Left lung (tissue), 4 donors: ENCODE measurements at regions not wholly inside any gene's neighbourhood (a gene's known extent, or its start where the extent isn't known, plus 50 kb on each side); places are given as distances from the start of the nearest gene placed in this dataset.
A peak's percentile ranks its signal among the peaks of the same experiment; 100 is the strongest.

Experiments used
- ATAC-seq: fragments of 200-7000 bp; cut with Tn5 transposase; one replicate; pipeline ENCODE4 v1.9.1; 2020; ENCODE audit warnings: moderate library complexity
- DNase-seq, 4 donors: peaks; one replicate each; pipeline ENCODE4 v3.0.0-alpha.2; 2013 to 2020
- H3K27ac ChIP-seq, 2 donors: fragments of 200-600 bp; sonication (generic) in 1 of 2; one replicate each; pipeline versions ENCODE4 v1.5.0 to v1.8.0; 2020 to 2021
- H3K27me3 ChIP-seq, 2 donors: fragments of 200-600 bp; sonication (generic) in 1 of 2; one replicate each; pipeline versions ENCODE4 v1.5.0 to v1.8.0; 2020 to 2021
- H3K36me3 ChIP-seq, 2 donors: fragments of 200-600 bp; sonication (generic) in 1 of 2; one replicate each; pipeline versions ENCODE4 v1.5.0 to v1.8.0; 2020 to 2021
- H3K4me1 ChIP-seq, 2 donors: fragments of 200-600 bp; one replicate each; pipeline ENCODE4 v1.8.0; 2021
- H3K4me3 ChIP-seq, 2 donors: fragments of 200-600 bp; sonication (generic) in 1 of 2; one replicate each; pipeline versions ENCODE4 v1.5.0 to v1.8.0; 2020 to 2021; ENCODE audit warnings: mild to moderate bottlenecking in 1 of 2
- H3K9me3 ChIP-seq, 2 donors: fragments of 200-600 bp; sonication (generic) in 1 of 2; one replicate each; pipeline versions ENCODE4 v1.5.0 to v1.8.0; 2020 to 2021
- intact Hi-C, 2 donors: fragments of 100-400 bp; cut with DNase I; formaldehyde crosslinking; loops; one replicate each; pipeline versions ENCODE4 v1.11.2 to v1.14.2; 2022
- TF ChIP-seq, protein P1 (sequence below), 2 donors: fragments of 200-600 bp; sonication (generic) in 1 of 2; IDR thresholded peaks; one replicate each; pipeline versions ENCODE4 v1.5.0 to v1.8.0; 2021; ENCODE audit warnings: antibody characterized with exemption in 2 of 2
- donor health status: DM: no; HTN: yes; CAD: no.
- donor health status: DM: no; HTN: no; CAD: no.

DNA sequence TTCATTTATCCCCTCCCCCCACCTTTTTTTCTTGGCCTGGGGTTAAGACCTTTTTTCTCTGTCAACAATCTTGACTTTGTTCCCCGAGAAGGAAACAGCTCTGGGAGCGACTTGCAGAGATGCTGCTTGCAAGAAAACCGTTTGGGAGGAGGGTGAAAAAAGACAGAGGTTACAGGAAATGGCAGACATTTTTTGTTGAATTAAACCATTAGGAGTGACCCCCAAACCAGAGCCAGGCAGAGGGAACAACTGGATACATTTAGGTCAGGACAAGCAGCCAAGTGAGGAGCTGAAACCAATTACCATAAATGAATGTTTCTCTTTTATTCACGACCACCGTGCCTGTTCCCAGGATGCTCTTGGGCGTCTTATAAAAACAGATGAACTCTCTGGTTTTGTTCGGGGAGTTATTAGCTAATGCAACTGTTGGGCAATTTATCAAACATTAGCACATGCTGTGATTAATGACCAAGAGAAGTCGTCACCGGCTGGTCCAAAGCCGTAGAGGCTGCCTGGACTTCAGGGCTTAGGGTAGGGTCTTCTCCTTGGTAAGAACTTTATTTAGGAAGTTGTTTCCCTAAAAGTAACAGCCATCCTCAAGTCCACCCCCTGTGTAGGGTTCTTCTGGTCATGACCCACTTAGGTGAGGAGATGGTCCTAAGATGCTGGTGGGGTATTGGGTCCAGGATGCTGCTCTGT is 141.0 kb downstream of the FOXD2 start:
- DNase-seq: no peak
- TF ChIP-seq, protein P1, sequence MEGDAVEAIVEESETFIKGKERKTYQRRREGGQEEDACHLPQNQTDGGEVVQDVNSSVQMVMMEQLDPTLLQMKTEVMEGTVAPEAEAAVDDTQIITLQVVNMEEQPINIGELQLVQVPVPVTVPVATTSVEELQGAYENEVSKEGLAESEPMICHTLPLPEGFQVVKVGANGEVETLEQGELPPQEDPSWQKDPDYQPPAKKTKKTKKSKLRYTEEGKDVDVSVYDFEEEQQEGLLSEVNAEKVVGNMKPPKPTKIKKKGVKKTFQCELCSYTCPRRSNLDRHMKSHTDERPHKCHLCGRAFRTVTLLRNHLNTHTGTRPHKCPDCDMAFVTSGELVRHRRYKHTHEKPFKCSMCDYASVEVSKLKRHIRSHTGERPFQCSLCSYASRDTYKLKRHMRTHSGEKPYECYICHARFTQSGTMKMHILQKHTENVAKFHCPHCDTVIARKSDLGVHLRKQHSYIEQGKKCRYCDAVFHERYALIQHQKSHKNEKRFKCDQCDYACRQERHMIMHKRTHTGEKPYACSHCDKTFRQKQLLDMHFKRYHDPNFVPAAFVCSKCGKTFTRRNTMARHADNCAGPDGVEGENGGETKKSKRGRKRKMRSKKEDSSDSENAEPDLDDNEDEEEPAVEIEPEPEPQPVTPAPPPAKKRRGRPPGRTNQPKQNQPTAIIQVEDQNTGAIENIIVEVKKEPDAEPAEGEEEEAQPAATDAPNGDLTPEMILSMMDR (IDR thresholded peaks at IDR 0.05): no peak
- Histone ChIP-seq H3K9me3 (no peaks in the 10 kb centered on the region), H3K4me3 (no peak overlapping the region), H3K4me1 (peaks cover 0 to 6% of the 10 kb centered on the region in 2 donors), H3K36me3 (no peaks in the 10 kb centered on the region), H3K27ac (peak overlapping the region in 1 of 2 donors; percentile 20), H3K27me3 (no peaks in the 10 kb centered on the region)
- intact Hi-C loops: no loop called here
- no peak for ATAC-seq

DNA sequence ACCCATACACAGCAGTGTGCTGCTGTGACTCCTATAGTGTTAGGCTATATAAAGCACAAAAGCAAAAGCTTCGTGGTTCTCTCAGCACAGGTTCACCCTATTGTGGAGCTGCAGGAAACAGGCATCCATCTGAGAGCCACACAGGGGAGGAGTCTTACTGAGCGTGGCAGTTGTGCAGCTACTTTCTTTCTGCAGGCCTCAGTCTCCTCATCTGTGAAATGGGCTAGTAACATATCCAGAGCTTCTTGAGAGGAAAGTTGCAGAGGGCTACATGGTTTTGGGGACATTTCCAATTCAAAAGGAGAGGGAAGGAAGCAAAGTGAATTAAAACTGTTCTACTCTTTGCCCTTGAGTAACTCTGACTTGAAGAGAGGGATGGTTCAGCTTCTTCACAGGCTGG is 142.0 kb downstream of the FOXD2 start:
- TF ChIP-seq, protein P1 (IDR thresholded peaks at IDR 0.05): no peak
- no peak overlapping the region for H3K27ac ChIP-seq
- H3K4me3 ChIP-seq: no peak overlapping the region
- no peak for ATAC-seq
- no peak for DNase-seq
- H3K36me3 ChIP-seq: no peaks in the 10 kb centered on the region
- intact Hi-C loops: no loop called here
- peaks cover 0 to 6% of the 10 kb centered on the region in 2 donors for H3K4me1 ChIP-seq
- H3K27me3 ChIP-seq: no peaks in the 10 kb centered on the region
- no peaks in the 10 kb centered on the region for H3K9me3 ChIP-seq

DNA sequence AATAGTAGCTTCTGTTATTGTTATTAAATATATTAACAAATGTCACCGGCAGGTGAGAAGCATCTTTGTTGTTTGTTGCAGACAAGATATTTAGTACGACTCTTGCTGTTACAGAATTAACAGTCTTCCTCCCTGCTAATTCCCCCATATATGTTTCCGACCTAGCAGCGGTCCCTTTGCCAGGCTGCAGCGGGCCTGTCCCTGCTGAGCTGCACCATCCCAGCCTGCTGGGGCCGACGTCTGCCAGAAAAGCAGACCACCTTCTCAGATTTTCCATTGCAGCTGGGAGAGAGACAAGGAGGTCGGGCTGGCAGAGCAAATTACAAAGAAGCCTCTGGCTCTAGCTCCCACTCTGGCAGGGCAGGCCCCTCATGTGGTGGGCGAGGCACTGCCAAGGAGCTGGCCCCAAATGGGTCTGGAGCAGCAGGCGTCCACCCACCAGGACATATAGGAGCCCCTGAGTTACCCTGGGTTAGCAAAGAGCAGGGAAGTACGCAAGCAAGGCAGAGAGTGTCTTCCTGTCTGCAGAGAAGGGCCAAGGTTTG is 142.7 kb downstream of the FOXD2 start:
- TF ChIP-seq, protein P1 (IDR thresholded peaks at IDR 0.05): no peak
- intact Hi-C loops: no loop called here
- Histone ChIP-seq H3K27ac (no peak overlapping the region), H3K36me3 (no peaks in the 10 kb centered on the region), H3K27me3 (no peaks in the 10 kb centered on the region), H3K4me1 (peaks cover 0 to 6% of the 10 kb centered on the region in 2 donors), H3K9me3 (no peaks in the 10 kb centered on the region), H3K4me3 (no peak overlapping the region)
- no peak for ATAC-seq
- DNase-seq: no peak

GRCh38 chr1:47582891-47583608 is 145.2 kb downstream of the FOXD2 start:
- TF ChIP-seq, protein P1 (IDR thresholded peaks at IDR 0.05): no peak
- intact Hi-C loops: no loop called here
- H3K4me1 ChIP-seq: peaks cover 0 to 5% of the 10 kb centered on the region in 2 donors
- peaks cover 0 to 4% of the 10 kb centered on the region in 2 donors for H3K27me3 ChIP-seq
- ATAC-seq (no peak), DNase-seq (no peak)
- no peaks in the 10 kb centered on the region for H3K9me3 ChIP-seq
- H3K36me3 ChIP-seq: no peaks in the 10 kb centered on the region
- H3K27ac ChIP-seq: no peak overlapping the region
- H3K4me3 ChIP-seq: no peak overlapping the region

DNA sequence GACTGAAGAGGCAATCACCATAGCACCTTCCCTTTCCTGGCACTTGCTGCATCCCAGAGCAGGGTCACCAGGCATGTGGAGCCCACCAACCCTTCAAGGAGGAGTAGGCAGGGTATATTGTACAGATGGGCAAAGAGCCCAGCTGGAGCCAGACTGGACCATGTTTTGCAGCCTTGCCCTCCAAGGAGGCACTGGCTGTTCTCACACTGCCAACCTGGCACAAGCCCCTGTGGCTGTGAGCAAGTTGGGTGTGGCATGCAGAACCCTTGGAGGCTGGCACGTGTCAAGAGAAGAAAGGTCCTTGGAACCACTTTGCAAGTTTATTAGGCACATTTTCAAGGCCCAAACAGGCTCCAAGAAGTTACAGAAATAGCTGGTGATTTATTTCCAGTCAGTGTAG is 146.4 kb downstream of the FOXD2 start:
- no peaks in the 10 kb centered on the region for H3K36me3 ChIP-seq
- DNase-seq (no peak), ATAC-seq (peak; percentile 92)
- no peak overlapping the region for H3K4me3 ChIP-seq
- no peaks in the 10 kb centered on the region for H3K9me3 ChIP-seq
- H3K27ac ChIP-seq: no peak overlapping the region
- TF ChIP-seq, protein P1 (IDR thresholded peaks at IDR 0.05): no peak
- intact Hi-C loops: no loop called here
- H3K4me1 ChIP-seq: no peaks in the 10 kb centered on the region
- H3K27me3 ChIP-seq: peaks cover 0 to 4% of the 10 kb centered on the region in 2 donors
